Esophagus (tissue), 2 donors: ENCODE measurements at regions not wholly inside any gene's neighbourhood (a gene's known extent, or its start where the extent isn't known, plus 50 kb on each side); places are given as distances from the start of the nearest gene placed in this dataset.

Experiments used
- H3K27ac ChIP-seq, 2 donors: one replicate each; pipeline ENCODE4 v1.5.1; 2013; ENCODE audit warnings: low read depth in 2 of 2, mild to moderate bottlenecking in 2 of 2, inconsistent platforms in 1 of 2, low read length in 1 of 2, moderate library complexity in 1 of 2
- H3K27me3 ChIP-seq, 2 donors: one replicate each; pipeline ENCODE4 v1.6.1; 2013; ENCODE audit warnings: low read length in 2 of 2, control low read depth in 1 of 2, mild to moderate bottlenecking in 1 of 2; ENCODE audit not compliant: insufficient read depth in 2 of 2, control insufficient read depth in 1 of 2
- H3K36me3 ChIP-seq, 2 donors: one replicate each; pipeline ENCODE4 v1.6.1; 2013; ENCODE audit warnings: low read length in 1 of 2; ENCODE audit not compliant: control insufficient read depth in 2 of 2, insufficient read depth in 2 of 2
- H3K4me1 ChIP-seq, 2 donors: one replicate each; pipeline ENCODE4 v1.6.1; 2013; ENCODE audit warnings: low read length in 1 of 2; ENCODE audit not compliant: control insufficient read depth in 2 of 2, insufficient read depth in 2 of 2
- H3K4me3 ChIP-seq, 2 donors: one replicate each; pipeline ENCODE4 v1.5.1; 2013; ENCODE audit warnings: low read length in 2 of 2, mild to moderate bottlenecking in 2 of 2, low read depth in 1 of 2, moderate library complexity in 1 of 2
- H3K9me3 ChIP-seq, 2 donors: one replicate each; pipeline ENCODE4 v1.6.1; 2013; ENCODE audit warnings: mild to moderate bottlenecking in 2 of 2, low read depth in 1 of 2, low read length in 1 of 2, moderate library complexity in 1 of 2; ENCODE audit not compliant: control insufficient read depth in 2 of 2, insufficient read depth in 1 of 2
- WGBS, 2 donors: extraction: QIAGEN DNeasy Blood & Tissue Kit; methylation state at CpG; one replicate each; pipeline ENCODE4 v1.1.7; 2013; 5-methylcytosine and 5-hydroxymethylcytosine counted together
- donor health status: healthy with polysubstance abuse.
- donor health status: Bipolar disorder and iron deficiency.

DNA sequence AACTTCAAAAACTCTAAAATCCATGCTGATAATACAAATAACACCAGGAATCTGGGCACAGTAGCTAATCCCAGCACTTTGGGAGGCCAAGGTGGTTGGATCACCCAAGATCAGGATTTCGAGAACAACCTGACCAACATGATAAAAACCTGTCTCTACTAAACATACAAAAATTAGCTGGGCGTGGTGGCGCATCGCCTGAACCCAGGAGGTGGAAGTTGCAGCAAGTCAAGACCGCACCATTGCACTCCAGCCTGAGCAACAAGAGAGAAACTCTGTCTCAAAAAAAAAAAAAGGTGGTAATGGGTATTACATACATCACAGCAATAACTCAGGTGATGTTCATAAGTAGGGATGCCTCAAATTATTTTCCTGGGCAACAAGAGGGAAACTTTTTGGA is 315.0 kb upstream of the MEOX2 start:
- H3K4me1 ChIP-seq = no peaks in the 10 kb centered on the region
- WGBS, 2 donors = 90 to 92% methylated on average over 5 of the region's 5 CpGs
- no peak overlapping the region for H3K27ac ChIP-seq

GRCh38 chr7:15998617-15999016 is 312.1 kb upstream of the MEOX2 start:
- WGBS, 2 donors = 38 to 44% methylated on average over 1 of the region's 1 CpG
- Histone ChIP-seq H3K4me3 (no peak overlapping the region), H3K9me3 (no peaks in the 10 kb centered on the region), H3K27me3 (no peaks in the 10 kb centered on the region), H3K27ac (no peak overlapping the region), H3K4me1 (no peaks in the 10 kb centered on the region), H3K36me3 (no peaks in the 10 kb centered on the region)

More for the DNA sequence above, 315.0 kb upstream of the MEOX2 start:
- Histone ChIP-seq H3K4me3 (no peak overlapping the region), H3K9me3 (no peaks in the 10 kb centered on the region), H3K36me3 (no peaks in the 10 kb centered on the region), H3K27me3 (no peaks in the 10 kb centered on the region)

DNA sequence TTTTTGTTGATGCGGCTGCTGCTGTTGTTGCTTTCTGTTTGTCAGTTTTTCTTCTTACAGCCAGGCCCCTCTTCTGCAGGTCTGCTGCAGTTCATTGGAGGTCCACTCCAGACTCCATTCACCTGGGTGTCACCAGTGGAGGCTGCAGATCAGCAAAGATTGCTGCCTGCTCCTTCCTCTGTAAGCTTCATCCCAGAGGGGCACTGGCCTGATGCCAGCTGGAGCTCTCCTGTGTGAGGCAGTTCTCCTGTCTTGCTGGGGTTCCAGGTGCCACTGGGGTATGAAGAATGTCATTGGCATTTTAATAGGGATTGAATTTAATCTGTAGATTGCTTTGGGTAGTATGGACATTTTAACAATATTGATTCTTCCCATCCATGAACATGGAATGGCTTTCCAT is 308.5 kb upstream of the MEOX2 start:
- no peak overlapping the region for H3K27ac ChIP-seq
- no peak overlapping the region for H3K4me3 ChIP-seq
- no peaks in the 10 kb centered on the region for H3K9me3 ChIP-seq
- 96 to 98% methylated on average over 1 of the region's 1 CpG for WGBS, 2 donors
- no peaks in the 10 kb centered on the region for H3K27me3 ChIP-seq
- H3K4me1 ChIP-seq = no peaks in the 10 kb centered on the region
- no peaks in the 10 kb centered on the region for H3K36me3 ChIP-seq

DNA sequence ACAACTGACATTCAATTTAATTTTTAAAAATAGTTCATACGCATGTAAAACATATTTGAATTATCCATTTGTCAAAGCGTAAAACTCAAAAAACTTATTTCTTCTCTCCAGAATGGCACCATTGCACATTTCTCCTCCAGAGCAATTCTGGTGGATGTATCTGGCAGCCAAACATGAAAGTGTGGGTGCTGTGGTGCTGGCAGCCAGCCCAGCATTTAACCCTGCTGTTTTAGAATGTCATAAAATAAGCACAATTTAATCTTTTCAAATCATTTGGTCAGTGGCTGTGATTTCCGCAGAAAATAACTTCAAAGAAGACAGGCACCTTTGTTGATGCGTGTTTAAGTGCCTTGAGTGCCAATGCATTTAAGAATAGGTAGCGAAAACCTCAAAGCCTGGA is 302.7 kb upstream of the MEOX2 start:
- Histone ChIP-seq H3K36me3 (no peaks in the 10 kb centered on the region), H3K9me3 (no peaks in the 10 kb centered on the region)
- WGBS, 2 donors = 70 to 75% methylated on average over 5 of the region's 5 CpGs

DNA sequence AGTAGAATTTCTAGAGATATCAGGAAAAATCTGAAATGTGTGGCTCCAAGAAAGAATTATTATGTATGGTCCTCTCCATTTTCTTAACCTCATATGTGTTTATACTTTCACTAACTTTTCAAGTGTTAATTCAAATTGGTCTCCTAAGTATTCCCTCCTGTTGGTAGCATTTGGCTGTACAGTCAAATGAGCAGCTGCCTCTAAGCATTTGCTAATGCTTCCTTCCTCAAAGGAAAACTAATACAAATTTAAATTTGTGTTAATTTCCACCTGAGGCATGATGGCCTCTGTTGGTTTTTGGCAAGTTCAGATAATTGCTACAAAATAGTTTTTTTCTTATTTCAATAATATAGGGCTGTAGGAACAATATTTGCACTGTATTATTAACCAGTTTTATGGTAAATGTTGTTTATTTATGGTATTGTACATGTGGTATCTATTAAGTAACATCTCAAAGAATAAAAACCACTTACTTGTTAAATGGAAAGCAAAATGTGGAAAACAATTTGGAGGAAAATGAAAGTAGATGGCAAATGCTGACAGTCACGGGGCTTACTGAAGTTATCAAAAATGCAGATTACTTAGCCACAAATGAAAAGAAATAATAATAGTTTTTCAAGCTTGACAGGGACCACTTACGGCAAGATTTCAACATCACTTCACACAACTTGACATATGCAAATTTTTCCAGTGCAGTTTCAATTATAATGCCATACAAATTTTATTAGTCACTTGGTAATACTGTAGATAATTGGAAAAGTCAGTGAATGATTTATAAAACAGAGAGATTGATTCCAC is 299.3 kb upstream of the MEOX2 start:
- no peaks in the 10 kb centered on the region for H3K4me1 ChIP-seq
- no peak overlapping the region for H3K4me3 ChIP-seq
- H3K36me3 ChIP-seq = no peaks in the 10 kb centered on the region
- no peak overlapping the region for H3K27ac ChIP-seq
- no peaks in the 10 kb centered on the region for H3K27me3 ChIP-seq
- no peaks in the 10 kb centered on the region for H3K9me3 ChIP-seq
- 74 to 83% methylated on average over 2 of the region's 2 CpGs for WGBS, 2 donors

More for the DNA sequence above, 302.7 kb upstream of the MEOX2 start:
- Histone ChIP-seq H3K4me3 (no peak overlapping the region), H3K4me1 (no peaks in the 10 kb centered on the region), H3K27me3 (no peaks in the 10 kb centered on the region), H3K27ac (no peak overlapping the region)

- 73 to 74% methylated on average over 3 of the region's 3 CpGs for WGBS, 2 donors
- Histone ChIP-seq H3K27ac (no peak overlapping the region), H3K9me3 (no peaks in the 10 kb centered on the region), H3K4me3 (no peak overlapping the region), H3K36me3 (no peaks in the 10 kb centered on the region), H3K4me1 (no peaks in the 10 kb centered on the region), H3K27me3 (no peaks in the 10 kb centered on the region)
These were observed 291.2 kb upstream of the MEOX2 start for GRCh38 chr7:15977663-15978062.

GRCh38 chr7:15972862-15973275 is 286.4 kb upstream of the MEOX2 start:
- Histone ChIP-seq H3K4me3 (no peak overlapping the region), H3K36me3 (no peaks in the 10 kb centered on the region), H3K4me1 (no peaks in the 10 kb centered on the region), H3K27me3 (no peaks in the 10 kb centered on the region), H3K27ac (no peak overlapping the region), H3K9me3 (no peaks in the 10 kb centered on the region)
- WGBS, 2 donors = 49 to 61% methylated on average over 3 of the region's 3 CpGs

GRCh38 chr7:15967551-15967950 is 281.1 kb upstream of the MEOX2 start:
- Histone ChIP-seq H3K36me3 (no peaks in the 10 kb centered on the region), H3K4me1 (no peaks in the 10 kb centered on the region), H3K4me3 (no peak overlapping the region), H3K9me3 (no peaks in the 10 kb centered on the region), H3K27me3 (no peaks in the 10 kb centered on the region), H3K27ac (no peak overlapping the region)
- 86 to 89% methylated on average over 3 of the region's 3 CpGs for WGBS, 2 donors

DNA sequence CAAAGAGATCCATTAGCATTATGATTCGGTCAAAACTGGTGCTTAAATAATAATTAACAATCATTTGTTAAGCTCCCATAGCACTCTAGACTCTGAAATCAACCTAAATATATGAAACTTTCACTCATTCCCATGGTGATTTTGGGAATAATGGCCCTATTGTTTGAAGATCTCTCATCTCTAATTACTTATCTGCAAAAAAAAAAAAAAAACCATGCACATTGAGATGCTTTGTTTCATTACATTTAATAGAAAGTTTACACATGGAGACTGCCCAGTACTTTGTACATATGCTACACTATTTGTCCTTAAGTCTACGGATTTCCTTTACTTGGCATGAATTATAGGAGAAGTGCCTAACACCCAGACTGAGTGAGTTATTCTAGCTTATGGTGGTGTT is 280.6 kb upstream of the MEOX2 start:
- Histone ChIP-seq H3K27me3 (no peaks in the 10 kb centered on the region), H3K27ac (no peak overlapping the region), H3K4me1 (no peaks in the 10 kb centered on the region), H3K4me3 (no peak overlapping the region), H3K9me3 (no peaks in the 10 kb centered on the region), H3K36me3 (no peaks in the 10 kb centered on the region)
- 73 to 86% methylated on average over 2 of the region's 2 CpGs for WGBS, 2 donors

DNA sequence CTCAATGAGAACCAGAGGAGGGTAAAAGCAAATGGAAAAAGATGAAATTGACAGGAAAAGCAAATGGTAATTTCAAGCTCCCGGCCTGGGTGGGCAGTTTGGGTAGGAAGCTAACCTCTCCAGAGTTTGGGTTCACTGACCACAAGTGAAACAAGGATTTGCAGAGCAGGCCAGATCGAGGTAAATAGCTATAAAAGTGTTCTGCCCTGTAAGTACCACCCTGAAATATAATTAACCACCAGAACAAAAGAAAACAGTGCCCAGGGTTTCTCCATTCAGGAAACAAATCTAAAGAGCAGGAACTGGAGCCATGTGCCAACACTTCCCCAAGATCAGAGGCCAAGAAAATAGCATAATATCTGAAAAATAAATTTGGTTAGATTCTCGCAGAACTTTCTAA is 276.7 kb upstream of the MEOX2 start:
- Histone ChIP-seq H3K27me3 (no peaks in the 10 kb centered on the region), H3K4me3 (no peak overlapping the region), H3K27ac (no peak overlapping the region), H3K4me1 (no peaks in the 10 kb centered on the region), H3K36me3 (no peaks in the 10 kb centered on the region), H3K9me3 (no peaks in the 10 kb centered on the region)
- 39 to 52% methylated on average over 3 of the region's 3 CpGs for WGBS, 2 donors
